Ovary (tissue), 7 donors: ENCODE measurements at regions not wholly inside any gene's neighbourhood (a gene's known extent, or its start where the extent isn't known, plus 50 kb on each side); places are given as distances from the start of the nearest gene placed in this dataset.

Source experiments
- DNase-seq, 5 donors: peaks; one replicate each; pipeline ENCODE4 v3.0.0-alpha.2; 2019 to 2020
- H3K27ac ChIP-seq, 2 donors: fragments of 200-600 bp; one replicate each; pipeline versions ENCODE4 v1.5.1 to v1.8.0; 2019 to 2022
- H3K27me3 ChIP-seq: fragments of 200-600 bp; one replicate; pipeline ENCODE4 v1.8.0; 2022
- H3K36me3 ChIP-seq: fragments of 200-600 bp; sonication (generic); one replicate; pipeline ENCODE4 v1.5.1; 2019
- H3K4me1 ChIP-seq: one replicate; pipeline ENCODE4 v1.8.1; 2013; ENCODE audit warnings: mild to moderate bottlenecking, moderate library complexity; ENCODE audit not compliant: insufficient read depth
- H3K4me3 ChIP-seq: fragments of 200-600 bp; sonication (generic); one replicate; pipeline ENCODE4 v1.5.1; 2017
- H3K9me3 ChIP-seq, 2 donors: fragments of 200-600 bp in 1 of 2; sonication (generic) in 1 of 2; one replicate each; pipeline versions ENCODE4 v1.5.1 to v1.8.1; 2013 to 2019; ENCODE audit warnings: mild to moderate bottlenecking in 1 of 2, moderate library complexity in 1 of 2
- CTCF ChIP-seq, 3 donors: fragments of 450-650 bp in 2 of 3; fragments of 200-600 bp in 1 of 3; IDR thresholded peaks; one replicate each; pipeline versions ENCODE4 v1.5.1 to v1.8.0; 2016 to 2022; ENCODE audit warnings: antibody characterized with exemption in 3 of 3, mild to moderate bottlenecking in 1 of 3
- EP300 ChIP-seq: sonication (generic); formaldehyde crosslinking; IDR thresholded peaks from one replicate; pipeline ENCODE4 v1.6.1; 2017; ENCODE audit warnings: antibody characterized with exemption
- POLR2A ChIP-seq: fragments of 450-650 bp; IDR thresholded peaks from one replicate; pipeline ENCODE4 v1.6.1; 2017; ENCODE audit warnings: antibody characterized with exemption, mild to moderate bottlenecking, moderate library complexity
- WGBS, 3 donors: extraction: QIAGEN DNeasy Blood & Tissue Kit in 1 of 3; methylation state at CpG; one replicate each; pipeline versions ENCODE4 v1.1.5 to v1.1.7; 2013 to 2017; 5-methylcytosine and 5-hydroxymethylcytosine counted together
- intact Hi-C, 4 donors: fragments of 100-400 bp; cut with DNase I; formaldehyde crosslinking; loops; one replicate each; pipeline versions ENCODE4 v1.11.0 to v1.15.1; 2022 to 2023
- donor health status: DM: no; HTN: no; CAD: no; lungs with moderate emphysema.
- donor health status: DM: no; HTN: no; CAD: no.
- donor health status: Bipolar disorder and iron deficiency.
- donor health status: DM: no; HTN: no; CAD: no.
- donor health status: DM: yes; HTN: yes; CAD: no.

DNA sequence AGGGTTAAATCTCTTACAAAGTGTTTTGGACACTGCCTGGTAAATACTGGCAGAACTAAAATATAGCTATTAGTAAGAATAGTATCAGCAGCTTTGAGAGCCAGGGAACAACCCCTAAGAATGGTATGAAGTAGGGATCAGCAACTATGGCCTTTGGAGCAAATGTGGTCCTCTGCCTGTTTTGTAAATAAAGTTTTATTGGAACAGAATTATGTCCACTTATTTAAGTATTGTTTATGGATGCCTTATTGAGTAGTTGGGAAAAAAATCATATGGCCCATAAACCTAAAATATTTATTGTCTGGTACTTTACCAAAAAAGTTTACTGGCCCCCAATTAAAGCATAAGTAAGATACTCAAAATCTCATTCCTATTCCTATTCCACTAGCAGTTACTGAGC lies 182.2 kb downstream of the PALM2AKAP2 start:
- H3K9me3 ChIP-seq: no peaks in the 10 kb centered on the region
- no peaks in the 10 kb centered on the region for H3K36me3 ChIP-seq
- H3K27ac ChIP-seq: no peak overlapping the region
- no peaks in the 10 kb centered on the region for H3K4me1 ChIP-seq
- no peak for DNase-seq
- intact Hi-C loops: no loop called here
- no peaks in the 10 kb centered on the region for H3K27me3 ChIP-seq
- TF ChIP-seq POLR2A: no peak
- TF ChIP-seq EP300: no peak
- TF ChIP-seq CTCF (IDR thresholded peaks at IDR 0.05): no peak
- no peak overlapping the region for H3K4me3 ChIP-seq

DNA sequence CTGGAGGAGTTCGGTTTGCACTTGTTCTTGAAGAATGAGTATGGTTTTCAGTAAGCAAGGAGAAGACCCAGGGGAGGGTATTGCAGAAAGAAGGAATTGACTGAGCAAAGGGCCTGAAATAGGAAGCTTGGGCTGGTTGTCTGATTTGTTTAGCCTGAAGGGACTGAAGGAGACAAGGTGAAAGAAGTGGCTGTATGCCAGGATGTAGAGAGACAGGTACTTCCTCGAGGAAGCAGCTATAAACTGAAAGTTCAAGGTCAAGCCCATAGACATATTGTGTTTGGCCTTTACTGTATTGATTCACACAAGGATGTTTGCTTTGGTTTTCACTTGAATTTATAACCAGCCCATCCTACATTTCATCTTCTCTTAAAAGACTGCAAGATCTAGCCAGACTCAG lies 183.1 kb downstream of the PALM2AKAP2 start:
- TF ChIP-seq EP300: no peak
- TF ChIP-seq CTCF (IDR thresholded peaks at IDR 0.05): no peak
- TF ChIP-seq POLR2A: no peak
- H3K27ac ChIP-seq: no peak overlapping the region
- H3K36me3 ChIP-seq: no peaks in the 10 kb centered on the region
- intact Hi-C loops: no loop called here
- 47 to 54% (median 50%) methylated on average over 2 of the region's 2 CpGs for WGBS, 3 donors
- H3K27me3 ChIP-seq: no peaks in the 10 kb centered on the region
- peaks cover 1% of the 10 kb centered on the region for H3K4me1 ChIP-seq
- H3K9me3 ChIP-seq: no peaks in the 10 kb centered on the region
- H3K4me3 ChIP-seq: no peak overlapping the region
- DNase-seq: no peak

GRCh38 chr9:109966643-109967368 lies 186.8 kb downstream of the PALM2AKAP2 start:
- no peak for DNase-seq
- TF ChIP-seq POLR2A (no peak), CTCF (IDR thresholded peaks at IDR 0.05) (no peak), EP300 (no peak)
- intact Hi-C loops: no loop called here
- WGBS, 3 donors: 84 to 88% (median 86%) methylated on average over 13 of the region's 13 CpGs
- Histone ChIP-seq H3K27me3 (no peaks in the 10 kb centered on the region), H3K4me1 (peaks cover 5% of the 10 kb centered on the region), H3K27ac (no peak overlapping the region), H3K4me3 (no peak overlapping the region), H3K36me3 (no peaks in the 10 kb centered on the region), H3K9me3 (no peaks in the 10 kb centered on the region)

GRCh38 chr9:109967651-109968642 lies 187.9 kb downstream of the PALM2AKAP2 start:
- Histone ChIP-seq H3K9me3 (no peaks in the 10 kb centered on the region), H3K27ac (no peak overlapping the region), H3K27me3 (no peaks in the 10 kb centered on the region), H3K4me1 (peaks cover 5% of the 10 kb centered on the region), H3K4me3 (no peak overlapping the region), H3K36me3 (no peaks in the 10 kb centered on the region)
- no peak for TF ChIP-seq POLR2A
- no peak for TF ChIP-seq CTCF (IDR thresholded peaks at IDR 0.05)
- TF ChIP-seq EP300: no peak
- 59 to 70% (median 60%) methylated on average over 8 of the region's 8 CpGs for WGBS, 3 donors
- intact Hi-C loops: no loop called here
- no peak for DNase-seq
